ENCODE measurements at regions not wholly inside any gene's neighbourhood (a gene's known extent, or its start where the extent isn't known, plus 50 kb on each side); places are given as distances from the start of the nearest gene placed in this dataset.
"Not testable (repeated sequence)": the region's sequence is repeated elsewhere in the genome, so short reads cannot be mapped to it uniquely, and the experiment has no call there.

- no peak for DNase-seq
Observed at GRCh38 chr5:106085556-106085955, 1585.2 kb downstream of the EFNA5 start.

GRCh38 chr5:106085136-106085535 lies 1585.6 kb downstream of the EFNA5 start:
- DNase-seq, result no peak

GRCh38 chr5:106080535-106080934 lies 1590.2 kb downstream of the EFNA5 start:
- no peak for DNase-seq

- DNase-seq, result no peak
Observed at GRCh38 chr5:106076655-106077054, 1594.1 kb downstream of the EFNA5 start.

- no peak for DNase-seq
Observed at GRCh38 chr5:106072208-106072607, 1598.5 kb downstream of the EFNA5 start.

- DNase-seq, result no peak
Observed at GRCh38 chr5:106047341-106047740, 1623.4 kb downstream of the EFNA5 start.

GRCh38 chr5:106032069-106032468 lies 1638.7 kb downstream of the EFNA5 start:
- DNase-seq, result not testable (repeated sequence)

- DNase-seq, result no peak
Observed at GRCh38 chr5:106028314-106028713, 1642.4 kb downstream of the EFNA5 start.

- no peak for DNase-seq
Observed at GRCh38 chr5:106020894-106021293, 1649.8 kb downstream of the EFNA5 start.

- no peak for DNase-seq
Observed at GRCh38 chr5:106019261-106019660, 1651.5 kb downstream of the EFNA5 start.

- DNase-seq, result no peak
Observed at GRCh38 chr5:106017243-106017857, 1653.4 kb downstream of the EFNA5 start.

GRCh38 chr5:106014262-106014661 lies 1656.5 kb downstream of the EFNA5 start:
- no peak for DNase-seq

- no peak for DNase-seq
Observed at GRCh38 chr5:106006242-106006641, 1664.5 kb downstream of the EFNA5 start.

- DNase-seq, result not testable (repeated sequence)
Observed at GRCh38 chr5:105998991-105999390, 1671.7 kb downstream of the EFNA5 start.

- DNase-seq, result no peak
Observed at GRCh38 chr5:105993027-105993426, 1677.7 kb downstream of the EFNA5 start.

GRCh38 chr5:105982526-105982925 lies 1688.2 kb downstream of the EFNA5 start:
- no peak for DNase-seq

GRCh38 chr5:105978011-105978410 lies 1692.7 kb downstream of the EFNA5 start:
- no peak for DNase-seq

- DNase-seq, result no peak
Observed at GRCh38 chr5:105977163-105977562, 1693.6 kb downstream of the EFNA5 start.

GRCh38 chr5:105970919-105971318 lies 1699.8 kb downstream of the EFNA5 start:
- no peak for DNase-seq

GRCh38 chr5:105968981-105969380 lies 1701.8 kb downstream of the EFNA5 start:
- DNase-seq, result no peak

- no peak for DNase-seq
Observed at GRCh38 chr5:105963696-105964255, 1707.0 kb downstream of the EFNA5 start.

- no peak for DNase-seq
Observed at GRCh38 chr5:105961572-105961971, 1709.2 kb downstream of the EFNA5 start.

GRCh38 chr5:105956456-105957196 lies 1714.1 kb downstream of the EFNA5 start:
- no peak for DNase-seq

GRCh38 chr5:105954341-105954740 lies 1716.4 kb downstream of the EFNA5 start:
- no peak for DNase-seq

All from hippocampal formation (tissue), 2 donors.